ENCODE measurements at regions not wholly inside any gene's neighbourhood (a gene's known extent, or its start where the extent isn't known, plus 50 kb on each side); places are given as distances from the start of the nearest gene placed in this dataset.

DNA sequence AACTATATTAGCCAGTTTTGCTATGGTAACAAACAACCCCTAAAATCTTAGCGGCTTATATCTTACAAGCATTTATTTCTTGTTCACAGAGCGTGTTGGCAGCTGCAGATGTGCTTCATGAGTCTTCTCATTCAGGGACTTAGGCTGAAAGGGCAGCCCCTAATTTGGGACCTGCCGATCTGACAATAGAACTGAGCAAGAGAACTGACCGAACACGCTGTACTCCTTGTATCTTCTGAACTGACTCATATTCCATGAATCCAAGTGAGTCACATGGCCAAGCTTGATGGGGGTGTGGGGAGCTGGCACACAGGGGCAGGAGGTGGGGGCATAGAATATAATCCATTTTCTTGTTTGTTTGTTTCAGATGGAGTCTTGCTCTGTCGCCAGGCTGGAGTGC lies 481.7 kb upstream of the CADM1 start:
- WGBS: 95% methylated on average over 6 of the region's 6 CpGs
- H3K9me3 ChIP-seq (ENCODE audit: control insufficient read depth in 4 of 4, low read length in 3 of 4): no peaks in the 10 kb centered on the region
- no peaks in the 10 kb centered on the region for H3K36me3 ChIP-seq (ENCODE audit: control insufficient read depth in 4 of 4, insufficient read depth in 3 of 4, low read depth in 1 of 4, low read length in 3 of 4)
- no peaks in the 10 kb centered on the region for H3K27me3 ChIP-seq (ENCODE audit: control insufficient read depth in 4 of 4, insufficient read depth in 4 of 4, low read length in 3 of 4)
- H3K4me1 ChIP-seq (ENCODE audit: control insufficient read depth in 4 of 4, insufficient read depth in 4 of 4, low read length in 3 of 4): no peaks in the 10 kb centered on the region
- H3K9ac ChIP-seq (ENCODE audit: low read depth in 1 of 2, low read length in 2 of 2): no peak overlapping the region
- H3K4me3 ChIP-seq (ENCODE audit: low read depth in 1 of 3, low read length in 3 of 3): no peak overlapping the region
- DNase-seq (ENCODE audit: low spot score): no peak
- H3K27ac ChIP-seq (ENCODE audit: low read depth in 1 of 2, low read length in 2 of 2): no peak overlapping the region
- TF ChIP-seq, protein P1, sequence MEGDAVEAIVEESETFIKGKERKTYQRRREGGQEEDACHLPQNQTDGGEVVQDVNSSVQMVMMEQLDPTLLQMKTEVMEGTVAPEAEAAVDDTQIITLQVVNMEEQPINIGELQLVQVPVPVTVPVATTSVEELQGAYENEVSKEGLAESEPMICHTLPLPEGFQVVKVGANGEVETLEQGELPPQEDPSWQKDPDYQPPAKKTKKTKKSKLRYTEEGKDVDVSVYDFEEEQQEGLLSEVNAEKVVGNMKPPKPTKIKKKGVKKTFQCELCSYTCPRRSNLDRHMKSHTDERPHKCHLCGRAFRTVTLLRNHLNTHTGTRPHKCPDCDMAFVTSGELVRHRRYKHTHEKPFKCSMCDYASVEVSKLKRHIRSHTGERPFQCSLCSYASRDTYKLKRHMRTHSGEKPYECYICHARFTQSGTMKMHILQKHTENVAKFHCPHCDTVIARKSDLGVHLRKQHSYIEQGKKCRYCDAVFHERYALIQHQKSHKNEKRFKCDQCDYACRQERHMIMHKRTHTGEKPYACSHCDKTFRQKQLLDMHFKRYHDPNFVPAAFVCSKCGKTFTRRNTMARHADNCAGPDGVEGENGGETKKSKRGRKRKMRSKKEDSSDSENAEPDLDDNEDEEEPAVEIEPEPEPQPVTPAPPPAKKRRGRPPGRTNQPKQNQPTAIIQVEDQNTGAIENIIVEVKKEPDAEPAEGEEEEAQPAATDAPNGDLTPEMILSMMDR (IDR thresholded peaks at IDR 0.05; ENCODE audit: low read depth, low read length, missing input control): no peak
- TF ChIP-seq SP1 (IDR thresholded peaks at IDR 0.05) (no peak), RAD21 (IDR thresholded peaks at IDR 0.05) (no peak), RXRA (IDR thresholded peaks at IDR 0.05) (no peak), TAF1 (conservative IDR thresholded peaks at IDR 0.05) (no peak), HNF4A (conservative IDR thresholded peaks at IDR 0.05) (no peak), JUND (IDR thresholded peaks at IDR 0.05) (no peak), FOXA2 (IDR thresholded peaks at IDR 0.05) (no peak), EGR1 (IDR thresholded peaks at IDR 0.05; ENCODE audit: low read depth in 2 of 2) (no peak), MAX (IDR thresholded peaks at IDR 0.05) (no peak), ZBTB33 (IDR thresholded peaks at IDR 0.05) (no peak), GABPA (IDR thresholded peaks at IDR 0.05 in 1 of 2, conservative IDR thresholded peaks at IDR 0.05 in 1 of 2) (no peak), YY1 (IDR thresholded peaks at IDR 0.05) (no peak), FOXA1 (IDR thresholded peaks at IDR 0.05) (no peak)
- TF ChIP-seq, protein P2, sequence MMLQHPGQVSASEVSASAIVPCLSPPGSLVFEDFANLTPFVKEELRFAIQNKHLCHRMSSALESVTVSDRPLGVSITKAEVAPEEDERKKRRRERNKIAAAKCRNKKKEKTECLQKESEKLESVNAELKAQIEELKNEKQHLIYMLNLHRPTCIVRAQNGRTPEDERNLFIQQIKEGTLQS (IDR thresholded peaks at IDR 0.05): no peak
- TF ChIP-seq, protein P3, sequence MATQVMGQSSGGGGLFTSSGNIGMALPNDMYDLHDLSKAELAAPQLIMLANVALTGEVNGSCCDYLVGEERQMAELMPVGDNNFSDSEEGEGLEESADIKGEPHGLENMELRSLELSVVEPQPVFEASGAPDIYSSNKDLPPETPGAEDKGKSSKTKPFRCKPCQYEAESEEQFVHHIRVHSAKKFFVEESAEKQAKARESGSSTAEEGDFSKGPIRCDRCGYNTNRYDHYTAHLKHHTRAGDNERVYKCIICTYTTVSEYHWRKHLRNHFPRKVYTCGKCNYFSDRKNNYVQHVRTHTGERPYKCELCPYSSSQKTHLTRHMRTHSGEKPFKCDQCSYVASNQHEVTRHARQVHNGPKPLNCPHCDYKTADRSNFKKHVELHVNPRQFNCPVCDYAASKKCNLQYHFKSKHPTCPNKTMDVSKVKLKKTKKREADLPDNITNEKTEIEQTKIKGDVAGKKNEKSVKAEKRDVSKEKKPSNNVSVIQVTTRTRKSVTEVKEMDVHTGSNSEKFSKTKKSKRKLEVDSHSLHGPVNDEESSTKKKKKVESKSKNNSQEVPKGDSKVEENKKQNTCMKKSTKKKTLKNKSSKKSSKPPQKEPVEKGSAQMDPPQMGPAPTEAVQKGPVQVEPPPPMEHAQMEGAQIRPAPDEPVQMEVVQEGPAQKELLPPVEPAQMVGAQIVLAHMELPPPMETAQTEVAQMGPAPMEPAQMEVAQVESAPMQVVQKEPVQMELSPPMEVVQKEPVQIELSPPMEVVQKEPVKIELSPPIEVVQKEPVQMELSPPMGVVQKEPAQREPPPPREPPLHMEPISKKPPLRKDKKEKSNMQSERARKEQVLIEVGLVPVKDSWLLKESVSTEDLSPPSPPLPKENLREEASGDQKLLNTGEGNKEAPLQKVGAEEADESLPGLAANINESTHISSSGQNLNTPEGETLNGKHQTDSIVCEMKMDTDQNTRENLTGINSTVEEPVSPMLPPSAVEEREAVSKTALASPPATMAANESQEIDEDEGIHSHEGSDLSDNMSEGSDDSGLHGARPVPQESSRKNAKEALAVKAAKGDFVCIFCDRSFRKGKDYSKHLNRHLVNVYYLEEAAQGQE (IDR thresholded peaks at IDR 0.05): no peak

- Histone ChIP-seq H3K4me1 (ENCODE audit: control insufficient read depth in 4 of 4, insufficient read depth in 4 of 4, low read length in 3 of 4) (no peaks in the 10 kb centered on the region), H3K36me3 (ENCODE audit: control insufficient read depth in 4 of 4, insufficient read depth in 3 of 4, low read depth in 1 of 4, low read length in 3 of 4) (no peaks in the 10 kb centered on the region), H3K9me3 (ENCODE audit: control insufficient read depth in 4 of 4, low read length in 3 of 4) (no peaks in the 10 kb centered on the region), H3K4me3 (ENCODE audit: low read depth in 1 of 3, low read length in 3 of 3) (no peak overlapping the region), H3K27me3 (ENCODE audit: control insufficient read depth in 4 of 4, insufficient read depth in 4 of 4, low read length in 3 of 4) (no peaks in the 10 kb centered on the region), H3K9ac (ENCODE audit: low read depth in 1 of 2, low read length in 2 of 2) (no peak overlapping the region), H3K27ac (ENCODE audit: low read depth in 1 of 2, low read length in 2 of 2) (no peak overlapping the region)
- no peak for DNase-seq (ENCODE audit: low spot score)
- 95% methylated on average over 2 of the region's 2 CpGs for WGBS
- TF ChIP-seq, protein P2 (IDR thresholded peaks at IDR 0.05): no peak
- TF ChIP-seq YY1 (IDR thresholded peaks at IDR 0.05): no peak
- TF ChIP-seq, protein P1 (IDR thresholded peaks at IDR 0.05; ENCODE audit: low read depth, low read length, missing input control): no peak
- TF ChIP-seq, protein P3 (IDR thresholded peaks at IDR 0.05): no peak
- no peak for TF ChIP-seq NR2F2 (IDR thresholded peaks at IDR 0.05)
- no peak for TF ChIP-seq MAX (IDR thresholded peaks at IDR 0.05)
- no peak for TF ChIP-seq HNF4A (conservative IDR thresholded peaks at IDR 0.05)
Observed at GRCh38 chr11:115984228-115984627, 480.0 kb upstream of the CADM1 start.
